ENCODE measurements at regions not wholly inside any gene's neighbourhood (a gene's known extent, or its start where the extent isn't known, plus 50 kb on each side); places are given as distances from the start of the nearest gene placed in this dataset.

DNA sequence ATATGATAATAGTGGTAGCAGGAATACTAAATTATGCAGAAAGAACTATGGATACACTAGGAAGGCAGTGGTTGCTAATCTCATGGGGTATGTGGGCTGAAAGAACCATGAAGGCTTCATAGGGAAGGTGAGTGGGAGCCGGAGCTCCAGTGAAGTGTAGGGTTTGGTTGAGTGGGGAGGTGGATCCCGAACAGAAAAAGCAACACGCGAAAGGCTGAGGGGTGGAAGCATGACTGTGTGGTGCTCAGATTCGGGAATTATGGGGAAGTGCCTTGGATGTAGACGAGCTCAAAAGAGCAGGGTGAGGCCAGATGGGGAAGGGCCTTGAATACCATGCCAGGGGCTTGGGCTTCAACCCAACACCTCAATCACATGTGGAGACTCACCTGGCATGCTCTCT is 715.1 kb downstream of the TYW1 start:
- H3K27ac ChIP-seq: no peak overlapping the region
- H3K4me3 ChIP-seq (ENCODE audit: low read depth, low read length): no peak overlapping the region
- TF ChIP-seq, protein P1, sequence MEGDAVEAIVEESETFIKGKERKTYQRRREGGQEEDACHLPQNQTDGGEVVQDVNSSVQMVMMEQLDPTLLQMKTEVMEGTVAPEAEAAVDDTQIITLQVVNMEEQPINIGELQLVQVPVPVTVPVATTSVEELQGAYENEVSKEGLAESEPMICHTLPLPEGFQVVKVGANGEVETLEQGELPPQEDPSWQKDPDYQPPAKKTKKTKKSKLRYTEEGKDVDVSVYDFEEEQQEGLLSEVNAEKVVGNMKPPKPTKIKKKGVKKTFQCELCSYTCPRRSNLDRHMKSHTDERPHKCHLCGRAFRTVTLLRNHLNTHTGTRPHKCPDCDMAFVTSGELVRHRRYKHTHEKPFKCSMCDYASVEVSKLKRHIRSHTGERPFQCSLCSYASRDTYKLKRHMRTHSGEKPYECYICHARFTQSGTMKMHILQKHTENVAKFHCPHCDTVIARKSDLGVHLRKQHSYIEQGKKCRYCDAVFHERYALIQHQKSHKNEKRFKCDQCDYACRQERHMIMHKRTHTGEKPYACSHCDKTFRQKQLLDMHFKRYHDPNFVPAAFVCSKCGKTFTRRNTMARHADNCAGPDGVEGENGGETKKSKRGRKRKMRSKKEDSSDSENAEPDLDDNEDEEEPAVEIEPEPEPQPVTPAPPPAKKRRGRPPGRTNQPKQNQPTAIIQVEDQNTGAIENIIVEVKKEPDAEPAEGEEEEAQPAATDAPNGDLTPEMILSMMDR (IDR thresholded peaks at IDR 0.05; ENCODE audit: low read depth, low read length, missing control alignments): no peak
- DNase-seq: no peak
- in situ Hi-C loops (cut with HindIII; ENCODE audit: low pct_ligation_motif_present, low sequenced_read_pairs): no loop called here
- H3K27me3 ChIP-seq (replicated peaks): no peaks in the 10 kb centered on the region
- H3K36me3 ChIP-seq (replicated peaks): no peaks in the 10 kb centered on the region

DNA sequence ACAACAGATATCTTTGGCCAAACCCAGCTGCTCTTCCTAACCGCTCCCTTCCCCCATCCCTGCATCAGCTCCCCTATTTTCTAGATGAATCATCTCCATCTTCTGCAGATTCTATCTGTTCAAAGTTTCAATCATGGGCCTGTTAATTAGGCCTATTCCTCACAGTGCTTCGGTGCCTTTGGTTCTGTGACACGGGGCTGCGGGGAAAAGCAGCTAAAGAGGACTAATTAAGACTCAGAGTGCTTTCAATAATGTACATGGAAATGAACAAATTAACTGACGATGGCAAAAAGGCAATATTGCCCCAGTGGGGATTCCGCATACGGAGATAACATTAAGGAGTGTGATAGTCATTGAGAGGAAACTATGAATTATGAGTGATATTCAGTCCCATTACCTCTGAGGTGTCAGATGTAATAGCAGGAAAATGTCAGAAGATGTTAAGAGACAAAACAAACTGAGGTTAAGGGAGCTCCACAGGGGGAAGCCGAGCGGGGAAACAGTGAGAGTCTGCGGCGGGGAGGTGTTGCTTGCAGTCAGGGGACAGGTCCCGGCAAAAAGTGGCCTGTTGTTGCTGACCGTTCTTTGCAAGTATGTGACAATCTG is 716.9 kb downstream of the TYW1 start:
- in situ Hi-C loops (cut with HindIII; ENCODE audit: low pct_ligation_motif_present, low sequenced_read_pairs): no loop called here
- Histone ChIP-seq H3K27ac (no peak overlapping the region), H3K36me3 (replicated peaks) (no peaks in the 10 kb centered on the region), H3K27me3 (replicated peaks) (no peaks in the 10 kb centered on the region), H3K4me3 (ENCODE audit: low read depth, low read length) (no peak overlapping the region)
- no peak for DNase-seq
- TF ChIP-seq, protein P1 (IDR thresholded peaks at IDR 0.05; ENCODE audit: low read depth, low read length, missing control alignments): no peak

DNA sequence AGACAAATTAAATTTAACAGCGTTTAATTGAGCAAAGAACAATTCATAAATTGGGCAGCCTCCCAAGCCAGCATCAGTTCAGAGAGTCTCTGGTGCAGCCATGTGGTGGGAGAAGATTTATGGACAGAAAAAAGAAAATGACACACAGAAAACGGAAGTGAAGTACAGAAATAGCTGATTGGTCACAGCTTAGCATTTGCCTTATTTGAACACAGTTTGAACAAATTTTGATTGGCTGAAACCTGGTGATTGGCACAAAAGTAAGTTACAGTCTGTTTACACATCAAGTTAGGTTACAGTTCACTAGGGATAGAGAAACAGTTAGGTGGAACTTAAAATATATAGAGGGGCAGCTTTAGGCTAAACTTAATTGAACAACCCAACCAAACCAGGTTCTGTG is 720.1 kb downstream of the TYW1 start:
- H3K27ac ChIP-seq: no peak overlapping the region
- TF ChIP-seq, protein P1 (IDR thresholded peaks at IDR 0.05; ENCODE audit: low read depth, low read length, missing control alignments): no peak
- no peak overlapping the region for H3K4me3 ChIP-seq (ENCODE audit: low read depth, low read length)
- H3K27me3 ChIP-seq (replicated peaks): no peaks in the 10 kb centered on the region
- in situ Hi-C loops (cut with HindIII; ENCODE audit: low pct_ligation_motif_present, low sequenced_read_pairs): no loop called here
- H3K36me3 ChIP-seq (replicated peaks): no peaks in the 10 kb centered on the region
- DNase-seq: no peak

DNA sequence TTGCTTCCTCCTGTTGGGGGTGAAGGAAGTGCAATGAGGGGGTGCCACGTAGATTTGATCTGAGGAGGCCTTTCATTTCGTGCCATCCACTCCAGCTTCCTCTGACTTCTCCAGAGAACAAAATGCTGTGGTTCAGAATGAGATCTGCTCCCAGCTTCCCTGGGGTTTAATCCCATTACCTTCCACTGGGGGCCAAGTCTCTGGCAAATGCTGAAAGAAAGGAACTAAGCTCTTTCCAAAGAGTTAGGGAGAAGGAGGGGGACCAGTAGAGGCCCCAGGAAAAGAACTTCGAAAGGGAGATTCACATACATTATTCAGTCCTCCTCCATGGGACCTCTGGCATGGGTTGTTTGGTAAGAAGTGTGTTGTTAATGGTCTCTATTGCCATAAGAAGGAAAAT is 727.0 kb downstream of the TYW1 start:
- Histone ChIP-seq H3K27me3 (replicated peaks) (no peaks in the 10 kb centered on the region), H3K36me3 (replicated peaks) (no peaks in the 10 kb centered on the region), H3K27ac (no peak overlapping the region), H3K4me3 (ENCODE audit: low read depth, low read length) (no peak overlapping the region)
- DNase-seq: no peak
- in situ Hi-C loops (cut with HindIII; ENCODE audit: low pct_ligation_motif_present, low sequenced_read_pairs): no loop called here
- TF ChIP-seq, protein P1 (IDR thresholded peaks at IDR 0.05; ENCODE audit: low read depth, low read length, missing control alignments): no peak

DNA sequence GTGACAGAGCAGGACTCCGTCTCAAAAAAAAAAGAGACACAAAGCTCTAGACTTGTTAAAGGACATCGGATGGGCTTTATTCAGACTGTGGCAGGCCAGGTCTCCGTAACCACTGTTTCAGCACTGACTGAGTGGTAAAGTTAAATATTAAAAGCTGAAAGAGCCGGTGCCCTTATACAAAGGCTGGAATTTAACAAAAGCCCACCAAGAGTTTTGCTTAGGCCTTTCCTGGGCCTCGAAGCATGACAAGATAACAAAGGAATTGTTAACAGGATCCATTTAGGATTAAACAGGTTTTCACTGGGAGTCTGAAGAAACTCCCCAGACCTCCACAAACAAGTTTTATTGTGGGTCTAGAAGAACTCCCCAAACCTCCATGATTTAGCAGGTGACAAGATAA is 727.8 kb downstream of the TYW1 start:
- no peaks in the 10 kb centered on the region for H3K27me3 ChIP-seq (replicated peaks)
- in situ Hi-C loops (cut with HindIII; ENCODE audit: low pct_ligation_motif_present, low sequenced_read_pairs): no loop called here
- no peak for DNase-seq

More for the DNA sequence above, 727.8 kb downstream of the TYW1 start:
- TF ChIP-seq, protein P1 (IDR thresholded peaks at IDR 0.05; ENCODE audit: low read depth, low read length, missing control alignments): no peak
- no peaks in the 10 kb centered on the region for H3K36me3 ChIP-seq (replicated peaks)
- H3K4me3 ChIP-seq (ENCODE audit: low read depth, low read length): no peak overlapping the region
- no peak overlapping the region for H3K27ac ChIP-seq
